ENCODE measurements at regions not wholly inside any gene's neighbourhood (a gene's known extent, or its start where the extent isn't known, plus 50 kb on each side); places are given as distances from the start of the nearest gene placed in this dataset.

DNA sequence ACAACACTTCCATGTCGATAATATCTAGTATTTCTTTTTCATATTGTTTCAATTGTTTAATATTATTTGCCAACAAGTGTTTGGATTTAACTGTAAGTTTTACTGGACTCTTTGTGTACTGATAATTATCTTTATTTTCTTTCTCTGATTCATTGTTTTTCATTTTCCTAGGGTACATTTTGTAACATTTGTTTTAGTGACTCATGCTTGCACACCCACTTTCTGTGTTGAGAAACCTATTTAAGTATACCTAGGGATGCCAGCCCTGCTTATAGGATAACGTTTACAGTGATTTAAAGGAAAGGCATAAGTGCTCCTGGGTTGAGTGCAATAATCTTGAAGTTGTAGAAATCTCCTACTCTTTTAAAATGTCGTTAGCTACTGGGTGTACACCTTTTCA, 1386.0 kb upstream of the ADGRL4 start:
- H3K4me3 Mint-ChIP-seq: no peak overlapping the region
- no peak overlapping the region for H3K27ac Mint-ChIP-seq
- H3K36me3 ChIP-seq (ENCODE audit: control insufficient read depth, insufficient read depth, low read length): no peaks in the 10 kb centered on the region
- H3K9me3 ChIP-seq (ENCODE audit: control insufficient read depth, low read length): peaks cover 6% of the 10 kb centered on the region
- H3K4me1 Mint-ChIP-seq: no peaks in the 10 kb centered on the region
- no peaks in the 10 kb centered on the region for H3K36me3 Mint-ChIP-seq (ENCODE audit: low read depth)
- no peak overlapping the region for H3K27ac ChIP-seq (ENCODE audit: low read depth, low read length)
- no peak for TF ChIP-seq CTCF (conservative IDR thresholded peaks at IDR 0.05)
- no peaks in the 10 kb centered on the region for H3K27me3 ChIP-seq (ENCODE audit: control insufficient read depth, insufficient read depth, low read length, poor library complexity, severe bottlenecking)
- no peak overlapping the region for H3K9ac ChIP-seq (ENCODE audit: extremely low read depth, low read length, poor library complexity, severe bottlenecking)
- no peaks in the 10 kb centered on the region for H3K27me3 Mint-ChIP-seq (ENCODE audit: insufficient read depth)
- DNase-seq: no peak
- no peaks in the 10 kb centered on the region for H3K4me1 ChIP-seq (ENCODE audit: control insufficient read depth, insufficient read depth, low read length)
- whole genome bisulfite sequencing, 2 experiments (ENCODE audit: insufficient coverage in 1 of 2, insufficient read length in 1 of 2): 67 to 69% methylated on average over 1 to 2 of the region's 3 CpGs
- H3K9me3 Mint-ChIP-seq: peaks cover 16% of the 10 kb centered on the region
- no peak overlapping the region for H3K4me3 ChIP-seq (ENCODE audit: low read length)

DNA sequence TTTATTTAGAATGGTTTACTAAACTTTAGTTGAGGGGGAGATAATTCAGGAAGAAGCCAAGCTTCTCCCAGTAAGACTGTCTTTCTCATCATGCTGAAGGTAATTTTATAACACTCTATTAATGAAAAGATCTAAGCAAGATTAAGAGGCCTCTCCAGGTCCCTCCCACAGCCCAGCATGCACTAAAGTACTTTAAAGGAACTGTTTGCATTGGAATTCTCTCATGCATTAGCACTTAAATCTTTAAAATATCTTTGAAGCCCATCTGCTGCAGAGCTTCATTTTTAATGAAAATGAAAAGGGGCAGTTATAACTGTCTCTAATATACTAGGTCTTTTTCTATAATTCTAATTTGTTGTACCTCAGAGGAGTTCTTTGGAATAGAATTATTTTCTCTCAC, 1379.1 kb upstream of the ADGRL4 start:
- Histone ChIP-seq H3K27ac (ENCODE audit: low read depth, low read length) (no peak overlapping the region), H3K27me3 (ENCODE audit: control insufficient read depth, insufficient read depth, low read length, poor library complexity, severe bottlenecking) (no peaks in the 10 kb centered on the region), H3K9ac (ENCODE audit: extremely low read depth, low read length, poor library complexity, severe bottlenecking) (no peak overlapping the region), H3K4me1 (ENCODE audit: control insufficient read depth, insufficient read depth, low read length) (no peaks in the 10 kb centered on the region), H3K36me3 (ENCODE audit: control insufficient read depth, insufficient read depth, low read length) (no peaks in the 10 kb centered on the region), H3K4me3 (ENCODE audit: low read length) (no peak overlapping the region), H3K9me3 (ENCODE audit: control insufficient read depth, low read length) (peaks cover 6% of the 10 kb centered on the region)
- DNase-seq: no peak
- no peak for TF ChIP-seq CTCF (conservative IDR thresholded peaks at IDR 0.05)
- Mint-ChIP-seq H3K4me3 (no peak overlapping the region), H3K4me1 (peaks cover 3% of the 10 kb centered on the region), H3K27me3 (ENCODE audit: insufficient read depth) (no peaks in the 10 kb centered on the region), H3K9me3 (peaks cover 8% of the 10 kb centered on the region), H3K36me3 (ENCODE audit: low read depth) (no peaks in the 10 kb centered on the region), H3K27ac (no peak overlapping the region)

DNA sequence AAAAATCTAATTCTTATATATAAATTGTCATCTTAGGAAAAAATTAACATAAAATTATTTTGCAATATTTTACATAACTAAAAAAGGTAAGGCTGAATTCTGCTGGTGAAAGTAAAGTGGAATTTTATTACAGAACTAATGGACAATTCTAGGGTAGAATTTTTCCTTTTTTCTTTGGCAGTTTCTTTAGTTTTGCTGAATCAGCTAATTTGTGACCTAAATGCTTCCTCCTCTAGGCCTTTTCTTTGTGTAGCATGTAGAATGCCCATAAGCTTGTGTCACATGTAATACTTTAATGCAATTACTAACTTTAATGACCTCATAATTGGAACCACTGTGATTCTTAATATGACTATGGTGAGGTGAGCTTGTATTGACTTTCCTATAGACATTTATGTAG, 1378.4 kb upstream of the ADGRL4 start:
- TF ChIP-seq CTCF (conservative IDR thresholded peaks at IDR 0.05): no peak

More for the DNA sequence above, 1378.4 kb upstream of the ADGRL4 start:
- Histone ChIP-seq H3K36me3 (ENCODE audit: control insufficient read depth, insufficient read depth, low read length) (no peaks in the 10 kb centered on the region), H3K27me3 (ENCODE audit: control insufficient read depth, insufficient read depth, low read length, poor library complexity, severe bottlenecking) (no peaks in the 10 kb centered on the region), H3K27ac (ENCODE audit: low read depth, low read length) (no peak overlapping the region), H3K4me3 (ENCODE audit: low read length) (no peak overlapping the region), H3K4me1 (ENCODE audit: control insufficient read depth, insufficient read depth, low read length) (no peaks in the 10 kb centered on the region), H3K9ac (ENCODE audit: extremely low read depth, low read length, poor library complexity, severe bottlenecking) (no peak overlapping the region), H3K9me3 (ENCODE audit: control insufficient read depth, low read length) (peaks cover 6% of the 10 kb centered on the region)
- no peak for DNase-seq
- H3K4me1 Mint-ChIP-seq: peaks cover 3% of the 10 kb centered on the region
- no peaks in the 10 kb centered on the region for H3K36me3 Mint-ChIP-seq (ENCODE audit: low read depth)
- H3K27me3 Mint-ChIP-seq (ENCODE audit: insufficient read depth): no peaks in the 10 kb centered on the region
- H3K9me3 Mint-ChIP-seq: peaks cover 8% of the 10 kb centered on the region
- no peak overlapping the region for H3K4me3 Mint-ChIP-seq
- H3K27ac Mint-ChIP-seq: no peak overlapping the region

Data from endodermal cell (in vitro differentiated cells).